Vagina (tissue), 2 donors: ENCODE measurements at regions not wholly inside any gene's neighbourhood (a gene's known extent, or its start where the extent isn't known, plus 50 kb on each side); places are given as distances from the start of the nearest gene placed in this dataset.

ENCODE experiments used
- POLR2A ChIP-seq, 2 donors: fragments of 450-650 bp; IDR thresholded peaks; one replicate each; pipeline ENCODE4 v1.6.1; 2017; ENCODE audit warnings: antibody characterized with exemption in 2 of 2, mild to moderate bottlenecking in 2 of 2, moderate library complexity in 2 of 2
- TF ChIP-seq, protein P1 (sequence below), 3 experiments: fragments of 450-650 bp in 2 of 3; fragments of 200-600 bp in 1 of 3; sonication (generic) in 1 of 3; IDR thresholded peaks; one replicate each; pipeline ENCODE4 v1.5.1; 2017 to 2019; ENCODE audit warnings: antibody characterized with exemption in 3 of 3, mild to moderate bottlenecking in 2 of 3, moderate library complexity in 2 of 3

DNA sequence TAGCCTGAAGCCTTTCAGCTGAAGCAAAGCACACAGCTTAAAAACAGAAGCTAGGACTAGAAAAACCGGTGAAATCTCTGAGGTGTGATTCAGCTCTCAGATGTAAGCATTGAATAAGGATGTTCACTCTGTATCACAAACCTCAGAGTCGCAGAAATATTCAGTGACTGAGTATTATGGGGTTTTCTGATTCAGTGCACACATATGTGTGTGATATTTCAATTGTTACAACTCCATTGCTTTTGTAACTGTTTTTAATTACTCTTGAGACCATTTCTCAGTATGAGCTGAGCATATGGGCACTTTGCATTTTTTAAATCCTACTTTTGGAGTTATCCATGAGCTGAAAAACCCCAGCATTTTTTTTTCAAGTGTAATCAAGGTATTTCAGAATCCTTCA is 868.8 kb downstream of the NTRK3 start:
- no peak for TF ChIP-seq POLR2A (IDR thresholded peaks at IDR 0.05)
- TF ChIP-seq, protein P1, sequence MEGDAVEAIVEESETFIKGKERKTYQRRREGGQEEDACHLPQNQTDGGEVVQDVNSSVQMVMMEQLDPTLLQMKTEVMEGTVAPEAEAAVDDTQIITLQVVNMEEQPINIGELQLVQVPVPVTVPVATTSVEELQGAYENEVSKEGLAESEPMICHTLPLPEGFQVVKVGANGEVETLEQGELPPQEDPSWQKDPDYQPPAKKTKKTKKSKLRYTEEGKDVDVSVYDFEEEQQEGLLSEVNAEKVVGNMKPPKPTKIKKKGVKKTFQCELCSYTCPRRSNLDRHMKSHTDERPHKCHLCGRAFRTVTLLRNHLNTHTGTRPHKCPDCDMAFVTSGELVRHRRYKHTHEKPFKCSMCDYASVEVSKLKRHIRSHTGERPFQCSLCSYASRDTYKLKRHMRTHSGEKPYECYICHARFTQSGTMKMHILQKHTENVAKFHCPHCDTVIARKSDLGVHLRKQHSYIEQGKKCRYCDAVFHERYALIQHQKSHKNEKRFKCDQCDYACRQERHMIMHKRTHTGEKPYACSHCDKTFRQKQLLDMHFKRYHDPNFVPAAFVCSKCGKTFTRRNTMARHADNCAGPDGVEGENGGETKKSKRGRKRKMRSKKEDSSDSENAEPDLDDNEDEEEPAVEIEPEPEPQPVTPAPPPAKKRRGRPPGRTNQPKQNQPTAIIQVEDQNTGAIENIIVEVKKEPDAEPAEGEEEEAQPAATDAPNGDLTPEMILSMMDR (IDR thresholded peaks at IDR 0.05) = no peak
